Hippocampal formation (tissue), 2 donors: ENCODE measurements at regions not wholly inside any gene's neighbourhood (a gene's known extent, or its start where the extent isn't known, plus 50 kb on each side); places are given as distances from the start of the nearest gene placed in this dataset.

Experiments
- DNase-seq, 2 donors: peaks; one replicate each; lab custom pipeline; 2025; lab: John Stamatoyannopoulos, UW

- DNase-seq: no peak
Observed at GRCh38 chr10:4663162-4663992, 162.6 kb upstream of the AKR1E2 start.

- no peak for DNase-seq
Observed at GRCh38 chr10:4662576-4663161, 163.3 kb upstream of the AKR1E2 start.

GRCh38 chr10:4661511-4662255 is 164.3 kb upstream of the AKR1E2 start:
- DNase-seq: no peak

- peak in 1 of 2 donors; percentile 14 for DNase-seq
Observed at GRCh38 chr10:4658777-4659176, 167.2 kb upstream of the AKR1E2 start.

- DNase-seq: peak; percentile 29 to 59
Observed at GRCh38 chr10:4656576-4657194, 169.3 kb upstream of the AKR1E2 start.

GRCh38 chr10:4655879-4656278 is 170.1 kb upstream of the AKR1E2 start:
- no peak for DNase-seq

- DNase-seq: no peak
Observed at GRCh38 chr10:4655406-4655805, 170.6 kb upstream of the AKR1E2 start.

GRCh38 chr10:4654496-4654895 is 171.5 kb upstream of the AKR1E2 start:
- DNase-seq: no peak

- DNase-seq: no peak
Observed at GRCh38 chr10:4653160-4653559, 172.8 kb upstream of the AKR1E2 start.

GRCh38 chr10:4652111-4653010 is 173.6 kb upstream of the AKR1E2 start:
- no peak for DNase-seq

- DNase-seq: no peak
Observed at GRCh38 chr10:4651404-4652037, 174.5 kb upstream of the AKR1E2 start.

GRCh38 chr10:4650582-4650981 is 175.4 kb upstream of the AKR1E2 start:
- DNase-seq: no peak

GRCh38 chr10:4649886-4650508 is 176.0 kb upstream of the AKR1E2 start:
- DNase-seq: no peak

GRCh38 chr10:4649471-4649870 is 176.5 kb upstream of the AKR1E2 start:
- no peak for DNase-seq

GRCh38 chr10:4648999-4649398 is 177.0 kb upstream of the AKR1E2 start:
- DNase-seq: no peak

- no peak for DNase-seq
Observed at GRCh38 chr10:4647109-4647785, 178.8 kb upstream of the AKR1E2 start.

GRCh38 chr10:4646547-4646946 is 179.5 kb upstream of the AKR1E2 start:
- DNase-seq: no peak

GRCh38 chr10:4645836-4646235 is 180.2 kb upstream of the AKR1E2 start:
- DNase-seq: no peak

- no peak for DNase-seq
Observed at GRCh38 chr10:4643471-4643870, 182.5 kb upstream of the AKR1E2 start.

GRCh38 chr10:4639960-4640359 is 186.0 kb upstream of the AKR1E2 start:
- peak in 1 of 2 donors; percentile 16 for DNase-seq
